ENCODE measurements at regions not wholly inside any gene's neighbourhood (a gene's known extent, or its start where the extent isn't known, plus 50 kb on each side); places are given as distances from the start of the nearest gene placed in this dataset.

DNA sequence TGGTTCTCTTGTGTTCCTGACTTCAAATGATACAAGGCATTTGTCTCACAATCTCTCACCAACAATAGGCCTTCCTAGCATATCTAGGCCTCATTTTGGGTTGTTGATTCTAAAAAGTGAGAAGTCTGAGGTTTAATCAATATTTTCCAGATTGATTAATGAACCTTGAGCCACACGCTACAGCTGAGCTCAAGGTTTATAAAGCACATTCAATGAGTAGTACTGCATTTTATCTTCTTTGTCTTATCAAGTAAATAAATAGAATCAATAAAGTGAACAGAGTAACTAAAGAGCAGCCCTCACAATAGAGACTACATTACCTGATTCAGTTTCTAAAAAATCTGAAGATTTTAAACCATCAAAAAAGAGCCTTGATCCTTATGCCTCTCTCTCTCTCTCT lies 407.5 kb upstream of the CLEC14A start:
- Histone ChIP-seq H3K9me3 (ENCODE audit: control insufficient read depth, insufficient read depth, low read depth, low read length) (no peaks in the 10 kb centered on the region), H3K27ac (ENCODE audit: extremely low read depth, low read depth, low read length) (no peak overlapping the region), H3K4me3 (ENCODE audit: low read depth, low read length) (no peak overlapping the region), H3K36me3 (ENCODE audit: control insufficient read depth in 2 of 2, insufficient read depth in 1 of 2, low read length in 2 of 2) (no peaks in the 10 kb centered on the region), H3K4me1 (ENCODE audit: control insufficient read depth, insufficient read depth, low read length) (no peaks in the 10 kb centered on the region)
- POLR2A ChIA-PET = no interaction called here
- CTCF ChIA-PET = interaction anchor here (0.7 kb wide), 1 partner anchor 61 kb away, joined by 4 read pairs; no protein-coding TSS in a partner anchor
- TF ChIP-seq ZNF660 (tag by site-specific recombination; IDR thresholded peaks at IDR 0.05) = no peak
- no peak for TF ChIP-seq ZNF366 (tag by site-specific recombination; conservative IDR thresholded peaks at IDR 0.05)
- TF ChIP-seq TCF7L2 (IDR thresholded peaks at IDR 0.05; ENCODE audit: borderline replicate concordance, low read depth, low read length) = no peak
- no peak for TF ChIP-seq SCRT1 (tag by site-specific recombination; IDR thresholded peaks at IDR 0.05; ENCODE audit: borderline replicate concordance)
- no peak for TF ChIP-seq ZNF426 (tag by site-specific recombination; IDR thresholded peaks at IDR 0.05)
- no peak for TF ChIP-seq ZFP41 (tag by site-specific recombination; IDR thresholded peaks at IDR 0.05; ENCODE audit: borderline replicate concordance)
- TF ChIP-seq, protein P1, sequence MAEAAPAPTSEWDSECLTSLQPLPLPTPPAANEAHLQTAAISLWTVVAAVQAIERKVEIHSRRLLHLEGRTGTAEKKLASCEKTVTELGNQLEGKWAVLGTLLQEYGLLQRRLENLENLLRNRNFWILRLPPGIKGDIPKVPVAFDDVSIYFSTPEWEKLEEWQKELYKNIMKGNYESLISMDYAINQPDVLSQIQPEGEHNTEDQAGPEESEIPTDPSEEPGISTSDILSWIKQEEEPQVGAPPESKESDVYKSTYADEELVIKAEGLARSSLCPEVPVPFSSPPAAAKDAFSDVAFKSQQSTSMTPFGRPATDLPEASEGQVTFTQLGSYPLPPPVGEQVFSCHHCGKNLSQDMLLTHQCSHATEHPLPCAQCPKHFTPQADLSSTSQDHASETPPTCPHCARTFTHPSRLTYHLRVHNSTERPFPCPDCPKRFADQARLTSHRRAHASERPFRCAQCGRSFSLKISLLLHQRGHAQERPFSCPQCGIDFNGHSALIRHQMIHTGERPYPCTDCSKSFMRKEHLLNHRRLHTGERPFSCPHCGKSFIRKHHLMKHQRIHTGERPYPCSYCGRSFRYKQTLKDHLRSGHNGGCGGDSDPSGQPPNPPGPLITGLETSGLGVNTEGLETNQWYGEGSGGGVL (tag by site-specific recombination; IDR thresholded peaks at IDR 0.05) = no peak
- no peak for TF ChIP-seq GLIS1 (tag by site-specific recombination; IDR thresholded peaks at IDR 0.05)
- TF ChIP-seq ZBTB26 (tag by site-specific recombination; optimal IDR thresholded peaks at IDR 0.05) = no peak
- TF ChIP-seq ZNF184 (tag by site-specific recombination; IDR thresholded peaks at IDR 0.05) = no peak
- no peak for TF ChIP-seq ZNF404 (tag by site-specific recombination; IDR thresholded peaks at IDR 0.05)
- TF ChIP-seq ZNF174 (tag by site-specific recombination; IDR thresholded peaks at IDR 0.05) = no peak
- no peak for TF ChIP-seq ZNF10 (tag by site-specific recombination; IDR thresholded peaks at IDR 0.05)

DNA sequence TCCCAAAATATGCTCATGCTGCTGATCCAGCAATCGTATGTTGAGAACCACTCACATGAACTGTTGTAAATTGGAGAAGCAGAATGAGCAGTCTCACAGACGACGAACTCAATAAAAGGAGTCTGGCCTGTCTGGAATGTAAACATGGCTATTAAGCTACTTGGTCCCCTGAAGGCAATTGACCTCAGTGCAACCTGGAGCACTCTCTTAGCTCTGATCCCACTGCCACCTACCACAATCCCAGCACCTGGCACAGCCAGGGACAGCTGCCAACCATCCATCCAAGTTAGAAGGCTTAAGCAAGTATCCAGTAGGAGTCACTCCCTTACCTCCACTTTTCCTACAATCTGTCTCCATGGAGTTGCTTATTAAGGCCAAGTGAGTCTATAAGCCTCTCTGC lies 406.9 kb upstream of the CLEC14A start:
- Histone ChIP-seq H3K4me1 (ENCODE audit: control insufficient read depth, insufficient read depth, low read length) (no peaks in the 10 kb centered on the region), H3K9me3 (ENCODE audit: control insufficient read depth, insufficient read depth, low read depth, low read length) (no peaks in the 10 kb centered on the region), H3K27ac (ENCODE audit: extremely low read depth, low read depth, low read length) (no peak overlapping the region), H3K4me3 (ENCODE audit: low read depth, low read length) (no peak overlapping the region), H3K36me3 (ENCODE audit: control insufficient read depth in 2 of 2, insufficient read depth in 1 of 2, low read length in 2 of 2) (no peaks in the 10 kb centered on the region)
- CTCF ChIA-PET = no interaction called here
- POLR2A ChIA-PET = no interaction called here
- TF ChIP-seq FEZF1 (tag by site-specific recombination; IDR thresholded peaks at IDR 0.05) (no peak), ZNF280D (tag by site-specific recombination; IDR thresholded peaks at IDR 0.05) (no peak), ZNF221 (tag by site-specific recombination; IDR thresholded peaks at IDR 0.05; ENCODE audit: borderline replicate concordance) (no peak), ZNF626 (tag by site-specific recombination; IDR thresholded peaks at IDR 0.05) (no peak), ZNF48 (tag by site-specific recombination; IDR thresholded peaks at IDR 0.05) (no peak), ZNF639 (tag by site-specific recombination; IDR thresholded peaks at IDR 0.05) (no peak), ZNF558 (tag by site-specific recombination; IDR thresholded peaks at IDR 0.05) (no peak)
- TF ChIP-seq, protein P1 (tag by site-specific recombination; IDR thresholded peaks at IDR 0.05) = no peak
- TF ChIP-seq, protein P2, sequence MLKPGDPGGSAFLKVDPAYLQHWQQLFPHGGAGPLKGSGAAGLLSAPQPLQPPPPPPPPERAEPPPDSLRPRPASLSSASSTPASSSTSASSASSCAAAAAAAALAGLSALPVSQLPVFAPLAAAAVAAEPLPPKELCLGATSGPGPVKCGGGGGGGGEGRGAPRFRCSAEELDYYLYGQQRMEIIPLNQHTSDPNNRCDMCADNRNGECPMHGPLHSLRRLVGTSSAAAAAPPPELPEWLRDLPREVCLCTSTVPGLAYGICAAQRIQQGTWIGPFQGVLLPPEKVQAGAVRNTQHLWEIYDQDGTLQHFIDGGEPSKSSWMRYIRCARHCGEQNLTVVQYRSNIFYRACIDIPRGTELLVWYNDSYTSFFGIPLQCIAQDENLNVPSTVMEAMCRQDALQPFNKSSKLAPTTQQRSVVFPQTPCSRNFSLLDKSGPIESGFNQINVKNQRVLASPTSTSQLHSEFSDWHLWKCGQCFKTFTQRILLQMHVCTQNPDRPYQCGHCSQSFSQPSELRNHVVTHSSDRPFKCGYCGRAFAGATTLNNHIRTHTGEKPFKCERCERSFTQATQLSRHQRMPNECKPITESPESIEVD (tag by site-specific recombination; IDR thresholded peaks at IDR 0.05) = no peak
- TF ChIP-seq, protein P3, sequence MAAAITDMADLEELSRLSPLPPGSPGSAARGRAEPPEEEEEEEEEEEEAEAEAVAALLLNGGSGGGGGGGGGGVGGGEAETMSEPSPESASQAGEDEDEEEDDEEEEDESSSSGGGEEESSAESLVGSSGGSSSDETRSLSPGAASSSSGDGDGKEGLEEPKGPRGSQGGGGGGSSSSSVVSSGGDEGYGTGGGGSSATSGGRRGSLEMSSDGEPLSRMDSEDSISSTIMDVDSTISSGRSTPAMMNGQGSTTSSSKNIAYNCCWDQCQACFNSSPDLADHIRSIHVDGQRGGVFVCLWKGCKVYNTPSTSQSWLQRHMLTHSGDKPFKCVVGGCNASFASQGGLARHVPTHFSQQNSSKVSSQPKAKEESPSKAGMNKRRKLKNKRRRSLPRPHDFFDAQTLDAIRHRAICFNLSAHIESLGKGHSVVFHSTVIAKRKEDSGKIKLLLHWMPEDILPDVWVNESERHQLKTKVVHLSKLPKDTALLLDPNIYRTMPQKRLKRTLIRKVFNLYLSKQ (tag by site-specific recombination; IDR thresholded peaks at IDR 0.05; ENCODE audit: borderline replicate concordance) = no peak

Data from HEK293 (cell line).